ENCODE measurements at regions not wholly inside any gene's neighbourhood (a gene's known extent, or its start where the extent isn't known, plus 50 kb on each side); places are given as distances from the start of the nearest gene placed in this dataset.
"Not testable (repeated sequence)": the region's sequence is repeated elsewhere in the genome, so short reads cannot be mapped to it uniquely, and the experiment has no call there.

DNA sequence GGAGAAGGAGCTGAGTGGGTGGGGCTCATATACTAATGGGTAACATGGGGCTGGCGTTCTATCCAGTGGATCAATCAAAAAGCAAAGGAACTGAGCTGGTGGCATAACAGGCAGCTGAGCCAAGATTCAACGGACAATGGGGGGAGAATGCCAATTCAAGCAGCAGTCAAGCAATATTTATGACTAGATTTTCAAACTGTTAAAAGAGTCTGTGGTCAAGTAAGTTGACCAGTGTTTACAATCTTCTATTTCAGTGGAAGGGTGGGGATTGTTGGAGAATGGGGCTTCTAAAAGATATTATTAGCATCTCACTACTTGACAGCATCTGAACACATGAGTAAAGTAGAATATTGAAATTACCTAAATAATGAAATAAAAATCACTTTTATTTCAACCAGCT, 64.9 kb upstream of the SCRG1 start:
- H3K36me3 ChIP-seq = no peaks in the 10 kb centered on the region
- DNase-seq (no peak), ATAC-seq (no peak)
- H3K27ac ChIP-seq = no peak overlapping the region
- intact Hi-C loops (cut with DNase I) = no loop called here
- H3K4me1 ChIP-seq = no peaks in the 10 kb centered on the region
- TF ChIP-seq, protein P1, sequence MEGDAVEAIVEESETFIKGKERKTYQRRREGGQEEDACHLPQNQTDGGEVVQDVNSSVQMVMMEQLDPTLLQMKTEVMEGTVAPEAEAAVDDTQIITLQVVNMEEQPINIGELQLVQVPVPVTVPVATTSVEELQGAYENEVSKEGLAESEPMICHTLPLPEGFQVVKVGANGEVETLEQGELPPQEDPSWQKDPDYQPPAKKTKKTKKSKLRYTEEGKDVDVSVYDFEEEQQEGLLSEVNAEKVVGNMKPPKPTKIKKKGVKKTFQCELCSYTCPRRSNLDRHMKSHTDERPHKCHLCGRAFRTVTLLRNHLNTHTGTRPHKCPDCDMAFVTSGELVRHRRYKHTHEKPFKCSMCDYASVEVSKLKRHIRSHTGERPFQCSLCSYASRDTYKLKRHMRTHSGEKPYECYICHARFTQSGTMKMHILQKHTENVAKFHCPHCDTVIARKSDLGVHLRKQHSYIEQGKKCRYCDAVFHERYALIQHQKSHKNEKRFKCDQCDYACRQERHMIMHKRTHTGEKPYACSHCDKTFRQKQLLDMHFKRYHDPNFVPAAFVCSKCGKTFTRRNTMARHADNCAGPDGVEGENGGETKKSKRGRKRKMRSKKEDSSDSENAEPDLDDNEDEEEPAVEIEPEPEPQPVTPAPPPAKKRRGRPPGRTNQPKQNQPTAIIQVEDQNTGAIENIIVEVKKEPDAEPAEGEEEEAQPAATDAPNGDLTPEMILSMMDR (IDR thresholded peaks at IDR 0.05) = no peak
- H3K27me3 ChIP-seq = no peaks in the 10 kb centered on the region
- no peak overlapping the region for H3K4me3 ChIP-seq
- H3K9me3 ChIP-seq = no peaks in the 10 kb centered on the region

DNA sequence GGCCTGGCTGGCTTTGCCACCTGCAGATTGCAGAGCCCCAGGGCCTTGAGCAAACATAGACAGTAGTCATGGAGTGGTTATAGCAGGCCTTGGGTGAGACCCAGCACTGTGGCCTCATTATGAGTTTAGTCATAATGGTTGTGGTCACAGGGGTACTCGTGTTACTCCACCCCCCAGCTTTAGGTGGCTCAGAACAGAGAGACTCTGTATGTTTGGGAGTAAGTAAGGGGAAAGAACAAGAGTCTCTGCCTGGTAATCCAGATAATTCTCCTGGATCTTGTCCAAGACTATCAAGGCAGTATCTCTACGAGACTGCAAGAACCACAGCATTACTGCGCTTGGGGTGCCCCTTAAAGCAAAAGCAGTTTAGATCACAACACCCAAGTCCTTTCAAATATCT, 62.3 kb upstream of the SCRG1 start:
- TF ChIP-seq, protein P1 (IDR thresholded peaks at IDR 0.05) = no peak

DNA sequence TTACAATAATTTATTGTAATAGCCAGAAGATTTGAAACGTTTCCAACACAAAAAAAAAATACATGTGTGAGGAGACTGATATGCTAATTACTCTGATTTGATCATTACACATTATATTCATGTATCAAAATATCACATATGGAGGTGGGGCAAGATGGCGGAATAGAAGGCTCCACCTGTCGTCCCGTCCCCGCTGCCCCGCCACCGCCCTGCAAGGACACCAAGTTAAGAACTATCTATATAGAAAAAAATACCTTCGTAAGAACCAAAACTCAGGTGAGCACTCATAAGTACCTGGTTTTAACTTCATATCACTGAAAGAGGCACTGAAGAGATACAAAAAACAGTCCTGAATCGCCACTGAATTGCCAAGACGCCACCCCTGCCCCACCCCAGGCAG, 60.9 kb upstream of the SCRG1 start:
- Histone ChIP-seq H3K4me3 (no peak overlapping the region), H3K27ac (no peak overlapping the region), H3K4me1 (no peaks in the 10 kb centered on the region), H3K27me3 (no peaks in the 10 kb centered on the region), H3K9me3 (no peaks in the 10 kb centered on the region), H3K36me3 (peaks cover 0 to 3% of the 10 kb centered on the region in 2 donors)
- TF ChIP-seq, protein P1 (IDR thresholded peaks at IDR 0.05) = no peak
- peak in 1 of 4 donors; percentile 60 for DNase-seq
- intact Hi-C loops (cut with DNase I) = no loop called here
- ATAC-seq = no peak

More for the DNA sequence above, 62.3 kb upstream of the SCRG1 start:
- no peak overlapping the region for H3K27ac ChIP-seq
- no peaks in the 10 kb centered on the region for H3K9me3 ChIP-seq
- H3K36me3 ChIP-seq = peaks cover 0 to 3% of the 10 kb centered on the region in 2 donors
- no peak for ATAC-seq
- no peak overlapping the region for H3K4me3 ChIP-seq
- intact Hi-C loops (cut with DNase I) = no loop called here
- no peaks in the 10 kb centered on the region for H3K4me1 ChIP-seq
- no peaks in the 10 kb centered on the region for H3K27me3 ChIP-seq
- DNase-seq = no peak

DNA sequence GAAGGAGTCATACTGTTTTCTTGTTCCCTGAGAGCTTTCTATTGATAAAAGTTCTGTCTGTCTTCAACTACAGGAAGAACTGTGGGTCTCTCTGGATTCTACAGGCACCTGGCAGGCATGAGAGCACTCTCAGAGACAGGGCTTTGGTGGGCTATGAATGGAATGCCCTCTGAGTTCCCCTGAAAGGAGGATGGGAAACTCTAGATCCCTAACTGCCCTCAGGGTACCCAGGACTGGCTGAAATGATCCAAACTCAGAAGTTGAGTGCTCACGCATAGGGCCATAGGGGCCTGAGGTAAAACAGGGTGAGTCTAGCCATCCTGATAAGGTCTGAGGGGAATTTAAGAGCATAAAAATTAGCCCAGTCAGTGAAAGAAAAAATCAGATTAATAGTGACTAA, 59.0 kb upstream of the SCRG1 start:
- ATAC-seq (no peak), DNase-seq (no peak)
- H3K27ac ChIP-seq = no peak overlapping the region
- H3K9me3 ChIP-seq = no peaks in the 10 kb centered on the region
- intact Hi-C loops (cut with DNase I) = no loop called here
- no peak overlapping the region for H3K4me3 ChIP-seq
- H3K4me1 ChIP-seq = no peaks in the 10 kb centered on the region
- peaks cover 0 to 3% of the 10 kb centered on the region in 2 donors for H3K36me3 ChIP-seq
- TF ChIP-seq, protein P1 (IDR thresholded peaks at IDR 0.05) = no peak
- no peaks in the 10 kb centered on the region for H3K27me3 ChIP-seq

DNA sequence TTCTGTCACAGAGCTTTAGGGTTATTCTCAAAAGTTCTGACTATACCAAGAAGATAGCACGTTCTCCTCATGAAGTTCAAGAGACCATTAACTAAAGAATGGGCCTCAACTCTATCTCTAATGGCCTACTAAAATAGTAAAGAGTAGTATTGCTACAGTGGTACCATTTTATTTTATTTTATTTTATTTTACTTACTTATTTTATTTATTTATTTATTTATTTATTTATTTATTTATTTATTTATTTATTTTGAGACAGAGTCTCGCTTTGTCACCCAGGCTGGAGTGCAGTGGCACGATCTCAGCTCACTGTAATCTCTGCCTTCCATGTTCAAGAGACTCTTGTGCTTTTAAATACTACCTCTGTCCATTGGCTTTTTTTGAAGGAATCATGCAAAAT, 52.5 kb upstream of the SCRG1 start:
- H3K27me3 ChIP-seq; H3K4me1 ChIP-seq; intact Hi-C loops (cut with DNase I); H3K27ac ChIP-seq; H3K9me3 ChIP-seq; H3K4me3 ChIP-seq; DNase-seq; ATAC-seq; H3K36me3 ChIP-seq: not testable (repeated sequence)

DNA sequence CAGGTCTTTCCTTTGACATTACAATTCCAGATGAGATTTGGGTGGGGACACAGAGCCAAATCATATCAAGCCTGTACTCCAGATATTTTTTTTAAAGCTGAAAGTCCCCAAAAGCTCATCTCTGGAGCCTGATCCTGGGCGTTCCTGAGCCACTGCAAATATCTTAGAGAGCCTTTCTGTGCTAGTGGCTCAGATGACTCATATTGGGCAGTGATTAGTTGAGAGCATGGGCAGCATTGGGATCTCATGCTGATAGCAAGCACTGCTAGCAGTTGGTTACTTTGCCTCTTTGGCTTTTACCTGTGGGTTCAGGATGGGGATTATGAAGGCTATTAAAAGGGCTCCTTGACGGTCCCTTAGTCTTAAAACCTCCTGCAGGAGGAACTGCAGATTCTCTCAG, 51.4 kb upstream of the SCRG1 start:
- TF ChIP-seq, protein P1 (IDR thresholded peaks at IDR 0.05) = no peak
- DNase-seq = no peak
- Histone ChIP-seq H3K4me1 (no peaks in the 10 kb centered on the region), H3K9me3 (no peaks in the 10 kb centered on the region), H3K27ac (no peak overlapping the region), H3K27me3 (no peaks in the 10 kb centered on the region), H3K36me3 (no peaks in the 10 kb centered on the region), H3K4me3 (no peak overlapping the region)
- intact Hi-C loops (cut with DNase I) = no loop called here
- no peak for ATAC-seq

Data from left lung (tissue), 4 donors.